Left renal cortex interstitium (tissue), 4 donors: ENCODE measurements at regions not wholly inside any gene's neighbourhood (a gene's known extent, or its start where the extent isn't known, plus 50 kb on each side); places are given as distances from the start of the nearest gene placed in this dataset.

Experiments used
- DNase-seq, 4 donors: peaks; one replicate each; pipeline ENCODE4 v3.0.0-alpha.2; 2013; ENCODE audit warnings: low read depth in 4 of 4, low spot score in 2 of 4, missing footprints in 1 of 4

- no peak for DNase-seq
These were observed 162.4 kb upstream of the ZBED5 start for GRCh38 chr11:11020219-11020726.

DNA sequence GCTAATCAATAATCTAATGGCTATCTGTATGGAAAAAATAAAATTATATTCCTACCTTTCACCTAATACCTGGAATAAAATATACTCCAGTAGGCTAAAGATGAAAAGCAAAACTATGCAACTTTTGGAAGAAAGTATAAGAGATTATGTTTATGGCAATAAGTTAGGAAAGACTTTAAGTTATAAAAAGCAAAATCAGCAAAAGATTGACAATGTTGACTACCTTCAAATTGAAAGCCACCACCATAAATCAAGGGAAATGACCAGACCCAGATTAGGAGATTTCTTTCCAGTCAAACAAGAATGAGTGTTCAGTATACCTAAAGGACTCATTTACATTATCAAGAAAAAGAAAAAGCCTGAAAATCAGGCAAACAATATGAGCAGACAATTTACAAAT is 159.1 kb upstream of the ZBED5 start:
- DNase-seq = no peak

DNA sequence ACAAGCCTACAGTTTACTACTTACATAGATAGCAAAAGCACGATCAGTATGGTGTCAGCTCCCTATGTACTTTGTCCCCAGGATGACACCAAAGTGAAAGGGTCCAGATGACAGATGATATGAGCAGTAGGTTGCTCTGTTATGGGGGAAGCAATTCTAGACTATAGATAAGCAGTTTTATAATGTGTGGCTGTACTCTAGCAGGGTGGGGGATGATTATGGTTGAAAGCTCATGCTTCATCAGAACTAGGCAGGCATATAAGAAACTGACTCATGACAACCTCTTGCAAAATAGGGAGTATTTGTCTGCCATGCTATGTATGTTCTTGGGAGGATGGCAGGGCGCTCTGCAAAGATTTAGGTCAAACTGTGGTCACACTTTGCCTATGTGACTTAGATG is 158.2 kb upstream of the ZBED5 start:
- DNase-seq = no peak

- DNase-seq = no peak
These were observed 153.8 kb upstream of the ZBED5 start for GRCh38 chr11:11011617-11012016.

DNA sequence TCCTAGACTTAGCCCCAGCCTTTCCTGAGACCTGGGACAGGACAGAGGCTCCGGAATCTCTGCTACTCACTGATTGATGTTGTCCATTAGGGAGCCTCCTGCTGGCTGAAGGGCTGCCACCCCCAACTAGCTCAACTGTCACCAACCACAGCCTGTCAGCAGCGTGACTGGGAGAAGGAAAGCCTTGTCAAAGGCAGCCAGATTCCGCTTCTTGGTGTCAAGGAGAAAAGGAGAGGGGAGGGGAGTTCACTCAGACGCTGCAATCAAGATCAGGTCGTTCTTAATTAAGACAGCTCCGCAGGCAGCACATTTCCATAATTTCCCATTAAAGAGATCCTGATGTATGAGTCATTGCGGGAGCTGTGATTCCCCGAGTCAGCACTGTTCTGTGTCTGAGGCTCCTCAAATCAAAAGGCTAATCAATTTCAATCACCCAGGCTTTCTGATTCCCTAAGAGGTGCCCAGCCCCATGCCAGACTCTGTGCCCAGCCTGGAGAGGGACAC is 152.8 kb upstream of the ZBED5 start:
- DNase-seq = peak in 1 of 4 donors; percentile 7

DNA sequence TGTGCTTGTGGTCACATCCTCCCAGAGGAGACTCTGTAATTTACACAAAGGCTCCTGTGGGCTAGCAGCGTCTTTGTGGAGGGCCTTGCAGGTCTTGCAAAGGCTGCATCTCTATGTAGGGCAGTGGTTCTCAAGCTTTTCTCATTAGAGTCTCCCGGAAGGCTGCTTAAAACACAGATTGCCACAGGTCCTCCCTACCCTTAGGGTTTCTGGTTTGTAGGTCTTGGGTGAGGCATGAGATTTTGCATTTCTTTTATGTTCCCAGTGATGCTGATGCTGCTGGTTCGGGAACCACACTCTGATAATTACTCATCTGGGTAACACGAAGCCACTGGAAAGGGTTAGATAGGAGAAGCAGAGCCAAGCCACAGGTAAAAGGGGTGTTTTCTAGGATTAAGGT is 151.3 kb upstream of the ZBED5 start:
- no peak for DNase-seq

- no peak for DNase-seq
These were observed 146.2 kb upstream of the ZBED5 start for GRCh38 chr11:11004069-11004468.

DNA sequence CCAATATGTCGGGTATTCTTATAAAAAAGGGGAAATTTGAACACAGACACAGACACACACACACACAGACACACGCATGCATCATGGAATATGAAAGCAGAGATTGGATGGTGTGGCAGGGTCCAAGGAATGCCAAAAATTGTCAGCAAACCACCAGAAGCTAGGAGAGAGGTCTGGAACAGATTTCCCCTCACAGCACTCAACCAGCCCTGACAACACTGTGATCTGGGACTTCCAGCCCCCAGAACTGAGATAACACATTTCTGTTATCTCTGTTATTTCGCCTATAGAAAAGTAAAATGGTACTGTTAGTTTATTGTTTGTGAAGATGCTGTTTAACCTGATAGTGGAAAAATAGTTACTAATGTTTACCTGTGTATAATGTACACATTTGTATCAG is 145.4 kb upstream of the ZBED5 start:
- no peak for DNase-seq

- DNase-seq = no peak
These were observed 142.9 kb upstream of the ZBED5 start for GRCh38 chr11:11000579-11001283.

- no peak for DNase-seq
These were observed 140.8 kb upstream of the ZBED5 start for GRCh38 chr11:10998674-10999073.

- no peak for DNase-seq
These were observed 138.8 kb upstream of the ZBED5 start for GRCh38 chr11:10996678-10997077.

DNA sequence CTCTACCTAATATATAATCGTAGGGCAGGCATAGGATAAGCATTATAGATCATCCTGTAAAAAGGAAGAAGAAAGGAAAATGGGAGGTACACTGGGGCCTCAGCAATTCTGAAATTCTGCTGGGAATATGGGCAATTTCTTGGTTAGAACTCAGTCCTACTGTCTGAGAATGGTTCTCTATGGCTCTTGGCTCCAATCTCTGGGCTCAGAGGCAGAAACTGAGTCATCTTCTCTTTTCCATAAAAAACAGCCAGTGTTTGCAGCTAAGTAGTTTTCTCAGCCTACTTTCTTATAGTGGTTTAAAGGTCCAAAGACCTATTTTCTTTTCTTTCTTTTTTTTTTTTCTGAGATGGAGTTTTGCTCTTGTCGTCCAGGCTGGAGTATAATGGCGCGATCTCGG is 135.8 kb upstream of the ZBED5 start:
- DNase-seq = no peak

DNA sequence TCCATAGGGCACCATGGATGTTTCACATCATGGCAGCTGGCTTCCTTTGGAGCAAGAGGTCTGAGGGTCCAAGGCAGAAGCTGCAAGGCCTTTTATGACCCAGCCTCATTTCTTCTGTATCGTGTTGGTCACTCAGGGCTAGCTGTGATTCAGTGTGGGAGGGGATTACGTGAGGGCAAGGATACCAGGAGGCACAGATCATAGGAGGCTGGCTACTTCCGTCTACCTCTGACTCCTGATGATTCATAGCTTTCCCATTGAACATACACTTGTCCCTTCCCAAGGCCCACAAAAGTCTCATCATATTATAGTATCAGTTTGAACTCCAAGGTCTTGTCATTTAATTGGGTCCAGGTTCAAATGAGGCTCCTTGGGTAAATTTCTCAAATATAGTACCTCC is 135.3 kb upstream of the ZBED5 start:
- DNase-seq = no peak

DNA sequence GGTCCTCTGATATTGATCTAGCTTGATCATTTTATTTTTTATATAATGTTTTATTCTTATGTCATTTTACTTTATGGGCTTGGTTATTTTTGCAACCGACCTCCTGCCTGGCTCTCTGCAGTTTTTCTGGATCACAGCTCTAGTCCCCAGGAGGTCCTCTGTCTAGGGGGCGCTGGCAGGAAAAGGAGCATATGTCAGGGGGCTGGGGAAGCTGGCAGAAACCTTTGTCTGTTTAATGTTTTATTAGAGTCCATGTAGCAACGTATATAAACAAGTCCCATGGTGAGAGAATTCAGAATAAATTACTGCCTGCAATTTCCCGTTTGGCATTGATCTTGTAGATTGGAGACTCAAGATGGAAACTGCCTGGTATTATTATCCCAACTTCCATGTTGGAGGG is 133.5 kb upstream of the ZBED5 start:
- no peak for DNase-seq

DNA sequence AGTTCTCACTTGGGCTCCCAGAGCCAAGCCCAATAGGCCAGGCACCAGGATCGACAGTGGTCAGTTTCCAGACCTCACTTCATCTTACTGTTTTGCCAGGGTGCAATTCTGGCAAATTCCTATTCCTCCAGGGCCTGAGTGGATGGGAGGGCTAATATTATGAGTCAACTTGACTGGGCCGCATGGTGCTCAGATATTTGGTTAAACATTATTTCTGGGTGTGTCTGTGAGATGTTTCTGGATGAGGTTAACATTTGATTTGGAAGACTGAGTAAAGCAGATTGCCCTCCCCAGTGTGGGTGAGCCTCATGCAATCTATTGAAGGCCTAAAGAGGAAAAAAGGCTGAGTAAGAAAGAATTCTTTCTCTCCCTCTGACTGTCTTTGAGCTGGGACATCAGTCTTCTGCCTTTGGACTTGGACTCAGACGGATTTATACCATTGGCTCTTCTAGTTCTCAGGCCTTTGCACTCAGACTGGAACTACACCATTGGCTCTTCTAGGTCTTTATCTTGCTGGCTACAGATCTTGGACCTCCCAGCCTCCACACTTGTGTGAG is 132.9 kb upstream of the ZBED5 start:
- no peak for DNase-seq

- no peak for DNase-seq
These were observed 132.3 kb upstream of the ZBED5 start for GRCh38 chr11:10990160-10990559.

DNA sequence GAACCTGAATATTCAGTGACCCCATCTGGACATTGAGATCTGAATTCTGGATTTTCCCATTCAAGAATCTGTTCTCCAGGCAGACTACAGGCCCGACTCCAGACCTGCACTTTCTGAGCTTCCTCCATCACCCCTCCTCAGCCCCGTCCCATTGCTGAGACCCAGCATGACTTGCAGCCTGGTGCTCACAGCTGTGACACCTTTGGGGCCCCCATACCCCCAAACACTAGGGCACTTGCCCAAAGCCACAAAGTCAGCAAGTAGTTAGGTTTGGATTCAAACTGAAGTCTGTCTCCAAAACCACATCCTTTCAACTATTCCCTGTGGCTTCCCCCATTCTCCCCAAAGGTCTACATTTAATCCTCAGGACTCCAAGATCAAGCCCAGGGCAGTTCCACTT is 128.2 kb upstream of the ZBED5 start:
- no peak for DNase-seq

GRCh38 chr11:10984742-10985141 is 126.9 kb upstream of the ZBED5 start:
- DNase-seq = no peak

DNA sequence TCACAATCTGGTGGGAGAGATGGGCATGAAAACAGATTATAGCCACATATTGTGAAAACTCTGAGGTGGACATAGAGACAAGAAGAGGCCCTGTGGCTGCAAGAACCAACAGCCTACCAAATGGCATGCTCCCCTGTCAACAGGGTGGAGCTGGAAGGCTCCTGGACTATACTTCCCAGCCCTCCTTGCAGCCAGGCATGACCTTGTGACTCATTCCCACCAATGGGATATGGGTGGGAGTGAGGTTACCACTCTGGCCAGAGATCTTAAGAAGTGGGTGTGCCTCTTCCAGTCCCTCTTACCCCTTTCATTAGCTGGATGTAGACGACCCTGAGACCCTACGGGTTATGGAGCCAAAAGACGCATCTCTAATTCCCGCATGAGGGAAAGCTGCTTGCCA is 126.4 kb upstream of the ZBED5 start:
- DNase-seq = no peak

DNA sequence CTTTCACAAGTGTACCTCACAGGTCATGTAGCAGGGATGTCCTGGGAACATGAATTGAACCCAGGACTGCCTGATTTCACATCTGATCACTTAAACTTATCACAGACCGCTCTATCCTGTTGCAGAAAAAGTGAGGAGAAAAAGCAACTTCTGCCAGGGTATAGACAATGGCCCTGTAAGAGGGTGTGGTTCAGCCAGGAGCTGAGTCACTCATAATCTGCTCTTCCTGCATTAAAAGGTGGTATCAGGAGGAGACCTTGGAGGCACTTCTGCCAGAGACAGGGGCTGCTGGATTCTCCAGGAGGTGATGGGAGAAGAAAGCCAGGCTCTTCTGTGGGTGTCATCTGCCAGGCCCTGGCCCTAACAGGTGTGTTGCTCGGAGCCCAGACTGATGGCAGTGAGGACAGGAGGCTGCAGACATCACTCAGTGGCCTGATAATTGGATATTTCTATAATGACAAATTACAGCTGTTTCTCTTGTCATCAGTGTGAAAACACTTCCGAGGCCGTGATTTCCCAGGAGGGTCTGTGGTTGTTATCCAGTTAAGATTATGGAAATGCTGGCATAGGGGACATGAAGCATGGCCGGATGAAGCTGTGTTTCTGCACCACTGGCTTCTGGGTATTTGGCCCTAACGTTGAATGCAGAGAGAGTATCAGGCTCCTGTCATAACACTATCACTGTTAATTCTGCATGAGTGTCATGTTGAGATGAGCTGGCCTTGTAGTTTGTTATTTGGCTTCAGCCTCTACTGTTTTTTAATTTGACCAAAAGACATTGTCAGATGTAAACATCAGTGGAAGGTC is 125.1 kb upstream of the ZBED5 start:
- DNase-seq = no peak

DNA sequence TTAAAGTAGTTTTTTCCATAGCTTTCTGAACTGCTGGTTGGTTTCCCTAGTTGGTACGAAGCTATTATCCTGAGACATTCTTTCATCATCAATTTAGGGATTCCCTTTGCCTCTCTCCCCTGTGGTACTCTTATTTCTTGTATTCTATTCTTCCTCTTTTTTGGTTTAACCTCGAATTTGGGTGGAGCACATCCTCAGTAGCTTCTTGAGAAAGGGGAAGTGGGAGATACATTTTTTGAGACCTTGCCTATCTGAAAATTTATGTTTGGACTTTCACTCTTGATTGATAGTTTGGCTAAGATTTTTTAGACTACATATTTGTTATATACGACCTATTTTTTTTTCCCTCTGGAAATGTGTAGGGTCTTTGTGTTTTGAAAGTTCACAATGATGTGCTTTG is 121.7 kb upstream of the ZBED5 start:
- no peak for DNase-seq

DNA sequence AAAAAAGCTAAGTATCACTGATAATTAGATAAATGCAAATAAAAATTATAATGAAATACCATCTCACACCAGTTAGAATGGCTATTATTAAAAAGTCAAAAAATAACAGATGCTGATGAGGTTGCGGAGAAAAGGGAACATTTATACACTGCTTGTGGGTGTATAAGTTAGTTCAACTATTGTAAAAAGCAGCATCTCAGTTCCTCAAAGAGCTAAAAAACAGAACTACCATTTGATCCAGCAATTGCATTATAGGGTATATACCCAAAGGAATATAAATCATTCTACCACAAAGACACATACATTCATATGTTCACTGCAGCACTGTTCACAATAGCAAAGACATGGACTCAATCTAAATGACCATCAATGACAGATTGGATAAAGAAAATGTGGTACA is 120.3 kb upstream of the ZBED5 start:
- DNase-seq = no peak
